Panc1 (cell line): ENCODE measurements at regions not wholly inside any gene's neighbourhood (a gene's known extent, or its start where the extent isn't known, plus 50 kb on each side); places are given as distances from the start of the nearest gene placed in this dataset.

ENCODE experiments used
- ATAC-seq: fragments of 200-7000 bp; cut with Tn5 transposase; 2 replicates; pipeline ENCODE4 v1.9.1; 2020; ENCODE audit warnings: mild to moderate bottlenecking, moderate library complexity
- BruUV-seq: library from RNA; stranded (reverse); fragments of 400-500 nt; replicated peaks from 2 replicates; lab custom pipeline; 2021; lab: Mats Ljungman, UMichigan
- CTCF ChIA-PET: fragments of 300-600 bp; sonication (Branson Sonifier 250); formaldehyde crosslinking; loops from one replicate; lab custom pipeline; 2022; ENCODE audit warnings: antibody characterized with exemption; lab: Charles Lee
- POLR2A ChIA-PET: fragments of 300-600 bp; sonication (Branson Sonifier 250); formaldehyde crosslinking; loops from one replicate; lab custom pipeline; 2022; ENCODE audit warnings: antibody characterized with exemption; lab: Charles Lee
- DNase-seq: peaks from one replicate; pipeline ENCODE4 v3.0.0-alpha.2; 2010; ENCODE audit warnings: low read depth, low spot score
- H3K27ac ChIP-seq: 2 replicates; pipeline ENCODE4 v1.5.1; 2011; ENCODE audit warnings: mild to moderate bottlenecking, low read length, inconsistent platforms
- H3K27me3 ChIP-seq: fragments of 200-500 bp; sonication (Bioruptor generic); 2 replicates; pipeline ENCODE4 v1.6.0; 2014; ENCODE audit warnings: low read length, inconsistent platforms; ENCODE audit not compliant: control insufficient read depth, insufficient read depth
- H3K36me3 ChIP-seq: fragments of 200-500 bp; sonication (Bioruptor generic); 2 replicates; pipeline ENCODE4 v1.5.1; 2014; ENCODE audit warnings: inconsistent platforms, mild to moderate bottlenecking, low read length, moderate library complexity; ENCODE audit not compliant: control insufficient read depth, insufficient read depth
- H3K4me1 ChIP-seq: 2 replicates; pipeline ENCODE4 v1.5.1; 2011; ENCODE audit warnings: inconsistent platforms, mild to moderate bottlenecking, low read length, moderate library complexity; ENCODE audit not compliant: control insufficient read depth, insufficient read depth
- H3K4me3 ChIP-seq, 2 experiments: 2 replicates each; pipeline ENCODE4 v1.5.1; 2011 to 2012; ENCODE audit warnings: low read depth in 2 of 2, low read length in 2 of 2, mild to moderate bottlenecking in 2 of 2, inconsistent platforms in 1 of 2, moderate library complexity in 1 of 2
- H3K9me3 ChIP-seq: fragments of 200-500 bp; sonication (Bioruptor generic); 2 replicates; pipeline ENCODE4 v1.5.1; 2014; ENCODE audit warnings: low read depth, mild to moderate bottlenecking, inconsistent platforms, low read length, moderate library complexity; ENCODE audit not compliant: control insufficient read depth, insufficient read depth
- POLR2AphosphoS5 ChIP-seq: IDR thresholded peaks from 2 replicates; pipeline ENCODE4 v1.6.1; 2012; ENCODE audit warnings: mild to moderate bottlenecking, low read depth, low read length, moderate library complexity
- SIN3A ChIP-seq: IDR thresholded peaks from 2 replicates; pipeline ENCODE4 v1.6.1; 2012; ENCODE audit warnings: low read depth, mild to moderate bottlenecking, low read length, moderate library complexity, borderline replicate concordance; ENCODE audit not compliant: insufficient read depth
- TCF7L2 ChIP-seq: IDR thresholded peaks from 2 replicates; pipeline ENCODE4 v1.6.1; 2011; ENCODE audit warnings: mild to moderate bottlenecking, low read depth, low read length, inconsistent platforms
- in situ Hi-C: cut with HindIII; loops from 2 replicates; pipeline ENCODE4 v1.10.0; 2016; ENCODE audit warnings: low sequenced_read_pairs, low pct_unique_long_range_greater_than_20kb
- intact Hi-C: fragments of 100-400 bp; cut with micrococcal nuclease; formaldehyde crosslinking; loops from one replicate; pipeline ENCODE4 v1.10.0; 2022; ENCODE audit not compliant: unreplicated experiment
- TF ChIP-seq, protein P1 (sequence below): fragments of 450-650 bp; IDR thresholded peaks from 2 replicates; pipeline ENCODE4 v1.5.1; 2017; ENCODE audit warnings: mild to moderate bottlenecking
- TF ChIP-seq, protein P2 (sequence below), 2 experiments: IDR thresholded peaks; 2 replicates each; pipeline ENCODE4 v1.6.1; 2011 to 2012; ENCODE audit warnings: low read depth in 2 of 2, control low read depth in 1 of 2, low read length in 1 of 2, mild to moderate bottlenecking in 1 of 2, moderate library complexity in 1 of 2; ENCODE audit not compliant: insufficient read depth in 1 of 2

DNA sequence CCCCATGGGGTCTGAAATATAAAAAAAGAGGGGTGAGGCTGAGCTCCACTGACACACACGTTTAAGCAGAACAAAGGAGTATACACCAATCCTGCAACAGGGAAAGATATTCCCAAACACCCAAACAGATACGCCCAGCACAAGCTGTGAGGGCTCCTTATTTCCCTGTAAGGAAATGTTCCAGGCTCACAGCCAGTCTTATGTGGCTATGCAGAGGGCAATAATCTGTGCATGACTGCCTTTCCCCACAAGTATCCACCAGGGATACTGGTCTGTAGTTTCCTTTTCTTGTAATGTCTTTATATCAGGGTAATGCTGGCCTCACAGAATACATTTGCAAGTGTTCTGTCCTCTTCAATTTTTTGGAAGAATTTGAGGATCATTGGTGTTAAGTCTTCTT is 141.7 kb upstream of the DAAM1 start:
- BruUV-seq: no TSS peak
- in situ Hi-C loops (no loop called here), intact Hi-C loops (no loop called here)
- no peak overlapping the region for H3K27ac ChIP-seq
- no peaks in the 10 kb centered on the region for H3K36me3 ChIP-seq
- ChIA-PET CTCF (no interaction called here), POLR2A (no interaction called here)
- ATAC-seq (no peak), DNase-seq (no peak)
- no peaks in the 10 kb centered on the region for H3K9me3 ChIP-seq
- TF ChIP-seq, protein P1, sequence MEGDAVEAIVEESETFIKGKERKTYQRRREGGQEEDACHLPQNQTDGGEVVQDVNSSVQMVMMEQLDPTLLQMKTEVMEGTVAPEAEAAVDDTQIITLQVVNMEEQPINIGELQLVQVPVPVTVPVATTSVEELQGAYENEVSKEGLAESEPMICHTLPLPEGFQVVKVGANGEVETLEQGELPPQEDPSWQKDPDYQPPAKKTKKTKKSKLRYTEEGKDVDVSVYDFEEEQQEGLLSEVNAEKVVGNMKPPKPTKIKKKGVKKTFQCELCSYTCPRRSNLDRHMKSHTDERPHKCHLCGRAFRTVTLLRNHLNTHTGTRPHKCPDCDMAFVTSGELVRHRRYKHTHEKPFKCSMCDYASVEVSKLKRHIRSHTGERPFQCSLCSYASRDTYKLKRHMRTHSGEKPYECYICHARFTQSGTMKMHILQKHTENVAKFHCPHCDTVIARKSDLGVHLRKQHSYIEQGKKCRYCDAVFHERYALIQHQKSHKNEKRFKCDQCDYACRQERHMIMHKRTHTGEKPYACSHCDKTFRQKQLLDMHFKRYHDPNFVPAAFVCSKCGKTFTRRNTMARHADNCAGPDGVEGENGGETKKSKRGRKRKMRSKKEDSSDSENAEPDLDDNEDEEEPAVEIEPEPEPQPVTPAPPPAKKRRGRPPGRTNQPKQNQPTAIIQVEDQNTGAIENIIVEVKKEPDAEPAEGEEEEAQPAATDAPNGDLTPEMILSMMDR: no peak
- TF ChIP-seq, protein P2, sequence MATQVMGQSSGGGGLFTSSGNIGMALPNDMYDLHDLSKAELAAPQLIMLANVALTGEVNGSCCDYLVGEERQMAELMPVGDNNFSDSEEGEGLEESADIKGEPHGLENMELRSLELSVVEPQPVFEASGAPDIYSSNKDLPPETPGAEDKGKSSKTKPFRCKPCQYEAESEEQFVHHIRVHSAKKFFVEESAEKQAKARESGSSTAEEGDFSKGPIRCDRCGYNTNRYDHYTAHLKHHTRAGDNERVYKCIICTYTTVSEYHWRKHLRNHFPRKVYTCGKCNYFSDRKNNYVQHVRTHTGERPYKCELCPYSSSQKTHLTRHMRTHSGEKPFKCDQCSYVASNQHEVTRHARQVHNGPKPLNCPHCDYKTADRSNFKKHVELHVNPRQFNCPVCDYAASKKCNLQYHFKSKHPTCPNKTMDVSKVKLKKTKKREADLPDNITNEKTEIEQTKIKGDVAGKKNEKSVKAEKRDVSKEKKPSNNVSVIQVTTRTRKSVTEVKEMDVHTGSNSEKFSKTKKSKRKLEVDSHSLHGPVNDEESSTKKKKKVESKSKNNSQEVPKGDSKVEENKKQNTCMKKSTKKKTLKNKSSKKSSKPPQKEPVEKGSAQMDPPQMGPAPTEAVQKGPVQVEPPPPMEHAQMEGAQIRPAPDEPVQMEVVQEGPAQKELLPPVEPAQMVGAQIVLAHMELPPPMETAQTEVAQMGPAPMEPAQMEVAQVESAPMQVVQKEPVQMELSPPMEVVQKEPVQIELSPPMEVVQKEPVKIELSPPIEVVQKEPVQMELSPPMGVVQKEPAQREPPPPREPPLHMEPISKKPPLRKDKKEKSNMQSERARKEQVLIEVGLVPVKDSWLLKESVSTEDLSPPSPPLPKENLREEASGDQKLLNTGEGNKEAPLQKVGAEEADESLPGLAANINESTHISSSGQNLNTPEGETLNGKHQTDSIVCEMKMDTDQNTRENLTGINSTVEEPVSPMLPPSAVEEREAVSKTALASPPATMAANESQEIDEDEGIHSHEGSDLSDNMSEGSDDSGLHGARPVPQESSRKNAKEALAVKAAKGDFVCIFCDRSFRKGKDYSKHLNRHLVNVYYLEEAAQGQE (IDR thresholded peaks at IDR 0.05; ENCODE audit: insufficient read depth in 1 of 2, low read depth in 2 of 2, low read length in 1 of 2): no peak
- TF ChIP-seq TCF7L2 (no peak), POLR2AphosphoS5 (no peak), SIN3A (no peak)
- no peaks in the 10 kb centered on the region for H3K27me3 ChIP-seq
- no peaks in the 10 kb centered on the region for H3K4me1 ChIP-seq
- H3K4me3 ChIP-seq: no peak overlapping the region

DNA sequence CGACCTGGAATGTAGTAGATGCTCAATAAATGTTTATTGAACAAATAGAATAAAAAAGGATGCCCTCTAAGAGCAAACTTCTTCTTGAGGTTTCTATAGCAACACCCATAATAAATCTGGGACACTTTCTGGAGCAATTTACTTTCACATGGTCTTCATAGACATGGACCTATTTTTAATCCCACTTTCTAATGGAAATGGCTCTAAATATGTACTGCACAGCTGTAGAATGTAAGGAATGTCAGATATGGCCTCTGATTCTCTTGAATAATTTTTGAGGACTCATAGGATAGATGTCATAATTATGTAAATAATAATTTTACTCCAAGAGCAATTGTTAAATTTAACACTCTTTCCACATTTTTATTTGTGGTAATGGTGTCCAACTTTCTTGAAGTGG is 133.5 kb upstream of the DAAM1 start:
- no TSS peak for BruUV-seq
- H3K36me3 ChIP-seq: no peaks in the 10 kb centered on the region
- DNase-seq (no peak), ATAC-seq (no peak)
- H3K4me1 ChIP-seq: no peaks in the 10 kb centered on the region
- no peak overlapping the region for H3K27ac ChIP-seq
- in situ Hi-C loops (no loop called here), intact Hi-C loops (loop anchor here (1.0 kb wide), 1 partner anchor 554 kb away; no protein-coding TSS in a partner anchor)
- TF ChIP-seq, protein P1: no peak
- TF ChIP-seq, protein P2 (IDR thresholded peaks at IDR 0.05; ENCODE audit: insufficient read depth in 1 of 2, low read depth in 2 of 2, low read length in 1 of 2): no peak
- TF ChIP-seq TCF7L2: no peak
- no peak for TF ChIP-seq SIN3A
- TF ChIP-seq POLR2AphosphoS5: no peak
- H3K27me3 ChIP-seq: no peaks in the 10 kb centered on the region
- ChIA-PET CTCF (interaction anchor here (1.0 kb wide), 1 partner anchor 554 kb away, joined by 4 read pairs; no protein-coding TSS in a partner anchor), POLR2A (no interaction called here)
- H3K9me3 ChIP-seq: no peaks in the 10 kb centered on the region
- H3K4me3 ChIP-seq: no peak overlapping the region
